ENCODE measurements at regions not wholly inside any gene's neighbourhood (a gene's known extent, or its start where the extent isn't known, plus 50 kb on each side); places are given as distances from the start of the nearest gene placed in this dataset.
A peak's percentile ranks its signal among the peaks of the same experiment; 100 is the strongest.

GRCh38 chr3:187986514-187986934 lies 167.4 kb upstream of the LPP start:
- peak; percentile 69 to 94 for DNase-seq (ENCODE audit: low read depth in 2 of 2)
- no peak overlapping the region for H3K4me3 ChIP-seq (replicated peaks in 1 of 2; ENCODE audit: low read depth in 2 of 2, low read length in 2 of 2)

GRCh38 chr3:187987187-187987586 lies 166.8 kb upstream of the LPP start:
- no peak for TF ChIP-seq CTCF (IDR thresholded peaks at IDR 0.05; ENCODE audit: low read depth, low read length)
- no peak for DNase-seq (ENCODE audit: low read depth in 2 of 2)
- no peak overlapping the region for H3K4me3 ChIP-seq (replicated peaks in 1 of 2; ENCODE audit: low read depth in 2 of 2, low read length in 2 of 2)

More at GRCh38 chr3:187986514-187986934, 167.4 kb upstream of the LPP start:
- TF ChIP-seq CTCF (IDR thresholded peaks at IDR 0.05; ENCODE audit: low read depth, low read length): no peak

- TF ChIP-seq CTCF (IDR thresholded peaks at IDR 0.05; ENCODE audit: low read depth, low read length): no peak
- DNase-seq (ENCODE audit: low read depth in 2 of 2): no peak
- H3K4me3 ChIP-seq (replicated peaks in 1 of 2; ENCODE audit: low read depth in 2 of 2, low read length in 2 of 2): no peak overlapping the region
These were observed 166.0 kb upstream of the LPP start for GRCh38 chr3:187987924-187988323.

- no peak for DNase-seq (ENCODE audit: low read depth in 2 of 2)
- H3K4me3 ChIP-seq (replicated peaks in 1 of 2; ENCODE audit: low read depth in 2 of 2, low read length in 2 of 2): no peak overlapping the region
- no peak for TF ChIP-seq CTCF (IDR thresholded peaks at IDR 0.05; ENCODE audit: low read depth, low read length)
These were observed 164.3 kb upstream of the LPP start for GRCh38 chr3:187989575-187990153.

GRCh38 chr3:187992609-187993008 lies 161.3 kb upstream of the LPP start:
- no peak for TF ChIP-seq CTCF (IDR thresholded peaks at IDR 0.05; ENCODE audit: low read depth, low read length)
- DNase-seq (ENCODE audit: low read depth in 2 of 2): no peak
- H3K4me3 ChIP-seq (replicated peaks in 1 of 2; ENCODE audit: low read depth in 2 of 2, low read length in 2 of 2): no peak overlapping the region

GRCh38 chr3:187994221-187995042 lies 159.5 kb upstream of the LPP start:
- DNase-seq (ENCODE audit: low read depth in 2 of 2): peak; percentile 17 to 61
- no peak for TF ChIP-seq CTCF (IDR thresholded peaks at IDR 0.05; ENCODE audit: low read depth, low read length)
- H3K4me3 ChIP-seq (replicated peaks in 1 of 2; ENCODE audit: low read depth in 2 of 2, low read length in 2 of 2): no peak overlapping the region

Measured in cardiac fibroblast (primary cell).